Activated T-cell treated with anti-CD3 and anti-CD28 coated beads for 4 hours (primary cell): ENCODE measurements at regions not wholly inside any gene's neighbourhood (a gene's known extent, or its start where the extent isn't known, plus 50 kb on each side); places are given as distances from the start of the nearest gene placed in this dataset.
"Not testable (repeated sequence)": the region's sequence is repeated elsewhere in the genome, so short reads cannot be mapped to it uniquely, and the experiment has no call there.

Source experiments
- DNase-seq: peaks from one replicate; pipeline ENCODE4 v3.0.0-alpha.2; 2020

GRCh38 chr3:72092778-72093177 is 307.8 kb upstream of the PROK2 start:
- DNase-seq: no peak

GRCh38 chr3:72088486-72089025 is 303.6 kb upstream of the PROK2 start:
- DNase-seq: no peak

GRCh38 chr3:72087420-72087819 is 302.5 kb upstream of the PROK2 start:
- no peak for DNase-seq

GRCh38 chr3:72086743-72087087 is 301.8 kb upstream of the PROK2 start:
- no peak for DNase-seq

GRCh38 chr3:72086042-72086742 is 301.2 kb upstream of the PROK2 start:
- DNase-seq: no peak

GRCh38 chr3:72085036-72085435 is 300.1 kb upstream of the PROK2 start:
- DNase-seq: no peak

- no peak for DNase-seq
Measured at GRCh38 chr3:72082776-72083462, 298.0 kb upstream of the PROK2 start.

- no peak for DNase-seq
Measured at GRCh38 chr3:72082186-72082715, 297.3 kb upstream of the PROK2 start.

GRCh38 chr3:72081471-72082185 is 296.7 kb upstream of the PROK2 start:
- DNase-seq: no peak

- no peak for DNase-seq
Measured at GRCh38 chr3:72080800-72081199, 295.9 kb upstream of the PROK2 start.

- no peak for DNase-seq
Measured at GRCh38 chr3:72080095-72080494, 295.1 kb upstream of the PROK2 start.

- DNase-seq: no peak
Measured at GRCh38 chr3:72079369-72079872, 294.5 kb upstream of the PROK2 start.

GRCh38 chr3:72078676-72079368 is 293.9 kb upstream of the PROK2 start:
- DNase-seq: no peak

- no peak for DNase-seq
Measured at GRCh38 chr3:72077473-72078259, 292.7 kb upstream of the PROK2 start.

GRCh38 chr3:72075848-72076247 is 290.9 kb upstream of the PROK2 start:
- DNase-seq: not testable (repeated sequence)

- DNase-seq: no peak
Measured at GRCh38 chr3:72071624-72072023, 286.7 kb upstream of the PROK2 start.

GRCh38 chr3:72070005-72070404 is 285.1 kb upstream of the PROK2 start:
- DNase-seq: no peak

- no peak for DNase-seq
Measured at GRCh38 chr3:72069543-72069942, 284.6 kb upstream of the PROK2 start.

- no peak for DNase-seq
Measured at GRCh38 chr3:72068621-72069020, 283.7 kb upstream of the PROK2 start.

GRCh38 chr3:72067721-72068120 is 282.8 kb upstream of the PROK2 start:
- no peak for DNase-seq

- DNase-seq: no peak
Measured at GRCh38 chr3:72065872-72066641, 281.1 kb upstream of the PROK2 start.
